H1 (cell line): ENCODE measurements at regions not wholly inside any gene's neighbourhood (a gene's known extent, or its start where the extent isn't known, plus 50 kb on each side); places are given as distances from the start of the nearest gene placed in this dataset.

Experiments
- CTCF ChIA-PET: fragments of 300-600 bp; sonication (Branson Sonifier 250); formaldehyde crosslinking; loops from one replicate; lab custom pipeline; 2021; ENCODE audit not compliant: partially characterized antibody; lab: Charles Lee
- POLR2A ChIA-PET: fragments of 300-600 bp; sonication (Branson Sonifier 250); formaldehyde crosslinking; loops from one replicate; lab custom pipeline; 2021; ENCODE audit warnings: inconsistent platforms; ENCODE audit not compliant: partially characterized antibody; lab: Charles Lee
- DNase-seq, 2 experiments: peaks; one replicate each; pipeline versions ENCODE4 v3.0.0 to v3.0.0-alpha.2; 2010 to 2022; ENCODE audit warnings: low spot score in 2 of 2, low read depth in 1 of 2, mixed read lengths in 1 of 2
- FAIRE-seq: peaks from 2 replicates; lab custom pipeline; 2011; peaks lifted over from hg19 to GRCh38; lab: Jason Lieb, UNC
- H2AFZ ChIP-seq: 2 replicates; pipeline ENCODE4 v1.8.1; 2012; ENCODE audit warnings: low read length, inconsistent platforms
- H2AK5ac ChIP-seq: 2 replicates; pipeline ENCODE4 v1.6.1; 2013; ENCODE audit warnings: low read depth, low read length
- H2BK120ac ChIP-seq: replicated peaks from 2 replicates; pipeline ENCODE3; 2013; ENCODE audit warnings: low read depth, low read length, inconsistent platforms
- H2BK12ac ChIP-seq: 2 replicates; pipeline ENCODE4 v1.6.1; 2013; ENCODE audit warnings: low read depth, low read length
- H2BK15ac ChIP-seq: 2 replicates; pipeline ENCODE4 v1.6.1; 2013; ENCODE audit warnings: low read length
- H2BK20ac ChIP-seq: 2 replicates; pipeline ENCODE4 v1.6.1; 2013; ENCODE audit warnings: low read length
- H2BK5ac ChIP-seq: 2 replicates; pipeline ENCODE4 v1.6.1; 2013; ENCODE audit warnings: low read depth, low read length
- H3K14ac ChIP-seq: 2 replicates; pipeline ENCODE4 v1.6.1; 2013; ENCODE audit warnings: inconsistent platforms; ENCODE audit not compliant: insufficient read length
- H3K18ac ChIP-seq: 2 replicates; pipeline ENCODE4 v1.6.1; 2013; ENCODE audit warnings: low read length; ENCODE audit errors: extremely low read depth
- H3K23ac ChIP-seq: 2 replicates; pipeline ENCODE4 v1.6.1; 2013; ENCODE audit warnings: inconsistent platforms; ENCODE audit not compliant: insufficient read length
- H3K23me2 ChIP-seq: 2 replicates; pipeline ENCODE4 v1.6.1; 2013; ENCODE audit warnings: low read depth, low read length
- H3K27ac ChIP-seq: 2 replicates; pipeline ENCODE4 v1.6.1; 2011; ENCODE audit warnings: low read depth, low read length, inconsistent platforms
- H3K27me3 ChIP-seq, 4 experiments: replicated peaks in 1 of 4; 1 replicate in 1 of 4; 2 replicates in 3 of 4; pipeline versions ENCODE4 v1.6.1 to v1.8.1; 2011 to 2013; ENCODE audit warnings: low read length in 3 of 4, mild to moderate bottlenecking in 3 of 4, inconsistent platforms in 2 of 4, mixed read lengths in 2 of 4, moderate library complexity in 1 of 4; ENCODE audit not compliant: control insufficient read depth in 3 of 4, insufficient read depth in 3 of 4; ENCODE audit errors: extremely low read depth in 1 of 4
- H3K36me3 ChIP-seq, 4 experiments: 2 replicates each; pipeline versions ENCODE4 v1.6.1 to v1.8.1; 2011 to 2013; ENCODE audit warnings: mild to moderate bottlenecking in 4 of 4, low read length in 3 of 4, moderate library complexity in 2 of 4, control low read depth in 1 of 4, inconsistent platforms in 1 of 4; ENCODE audit not compliant: insufficient read depth in 4 of 4, control insufficient read depth in 2 of 4
- H3K4ac ChIP-seq: replicated peaks from 2 replicates; pipeline ENCODE3; 2013; ENCODE audit warnings: low read length, low read depth, mixed read lengths, inconsistent platforms; ENCODE audit not compliant: insufficient read length
- H3K4me1 ChIP-seq, 4 experiments: replicated peaks in 1 of 4; 1 replicate in 1 of 4; 2 replicates in 3 of 4; pipeline versions ENCODE4 v1.6.1 to v1.8.1; 2011 to 2013; ENCODE audit warnings: low read length in 3 of 4, inconsistent platforms in 2 of 4, mixed read lengths in 1 of 4; ENCODE audit not compliant: insufficient read depth in 4 of 4, control insufficient read depth in 3 of 4
- H3K4me2 ChIP-seq, 2 experiments: 2 replicates each; pipeline versions ENCODE4 v1.6.1 to v1.8.1; 2011 to 2013; ENCODE audit warnings: low read depth in 2 of 2, low read length in 2 of 2, control low read depth in 1 of 2, inconsistent platforms in 1 of 2, mild to moderate bottlenecking in 1 of 2; ENCODE audit not compliant: insufficient read depth in 1 of 2
- H3K4me3 ChIP-seq, 4 experiments: fragments of 200-600, 300-600 bp in 1 of 4; sonication (generic), shearing (Covaris generic), sonication (Bioruptor Twin) in 1 of 4; 2 replicates each; pipeline versions ENCODE4 v1.5.1 to v1.8.1; 2011 to 2016; ENCODE audit warnings: low read length in 4 of 4, low read depth in 3 of 4, control low read depth in 2 of 4, inconsistent platforms in 2 of 4, mild to moderate bottlenecking in 2 of 4, mixed read lengths in 1 of 4, moderate library complexity in 1 of 4; ENCODE audit not compliant: insufficient read depth in 2 of 4; ENCODE audit errors: extremely low read depth in 1 of 4
- H3K56ac ChIP-seq: replicated peaks from 2 replicates; pipeline ENCODE3; 2013; ENCODE audit warnings: low read depth, mild to moderate bottlenecking, mixed read lengths, low read length, inconsistent platforms; ENCODE audit not compliant: insufficient read length
- H3K79me1 ChIP-seq: 2 replicates; pipeline ENCODE4 v1.6.1; 2013; ENCODE audit warnings: low read depth, low read length, control low read depth
- H3K79me2 ChIP-seq, 2 experiments: 2 replicates each; pipeline versions ENCODE4 v1.6.1 to v1.8.1; 2012 to 2013; ENCODE audit warnings: low read length in 2 of 2, mild to moderate bottlenecking in 2 of 2, inconsistent platforms in 1 of 2; ENCODE audit not compliant: insufficient read depth in 2 of 2, control insufficient read depth in 1 of 2
- H3K9ac ChIP-seq, 4 experiments: replicated peaks in 1 of 4; 1 replicate in 1 of 4; 2 replicates in 3 of 4; pipeline versions ENCODE4 v1.6.1 to v1.8.1; 2011 to 2013; ENCODE audit warnings: low read depth in 3 of 4, low read length in 3 of 4, control low read depth in 2 of 4, mild to moderate bottlenecking in 2 of 4, moderate library complexity in 2 of 4, inconsistent platforms in 1 of 4; ENCODE audit errors: extremely low read depth in 1 of 4
- H3K9me3 ChIP-seq, 2 experiments: 2 replicates each; pipeline versions ENCODE4 v1.6.1 to v1.8.1; 2012 to 2013; ENCODE audit warnings: mild to moderate bottlenecking in 2 of 2, moderate library complexity in 2 of 2, control low read depth in 1 of 2, inconsistent platforms in 1 of 2, low read depth in 1 of 2, low read length in 1 of 2, mixed read lengths in 1 of 2; ENCODE audit not compliant: insufficient read depth in 2 of 2
- H4K20me1 ChIP-seq, 2 experiments: replicated peaks in 1 of 2; 2 replicates each; pipeline versions ENCODE3 to v1.8.1; 2011 to 2013; ENCODE audit warnings: inconsistent platforms in 2 of 2, low read length in 2 of 2, mild to moderate bottlenecking in 1 of 2; ENCODE audit not compliant: insufficient read depth in 2 of 2, control insufficient read depth in 1 of 2
- H4K5ac ChIP-seq: 2 replicates; pipeline ENCODE4 v1.6.1; 2013; ENCODE audit warnings: low read length, low read depth, mixed read lengths, inconsistent platforms; ENCODE audit not compliant: insufficient read length
- H4K8ac ChIP-seq: 2 replicates; pipeline ENCODE4 v1.8.0; 2013; ENCODE audit warnings: mild to moderate bottlenecking, moderate library complexity, low read length, inconsistent platforms; ENCODE audit not compliant: insufficient read depth; ENCODE audit errors: extremely low read depth
- H4K91ac ChIP-seq: replicated peaks from 2 replicates; pipeline ENCODE3; 2013; ENCODE audit warnings: low read length, mixed read lengths, inconsistent platforms; ENCODE audit not compliant: insufficient read length
- CBX5 ChIP-seq: fragments of 300-800, 300-1000 bp; sonication (generic); IDR thresholded peaks from 2 replicates; pipeline ENCODE4 v1.7.1; 2016; ENCODE audit warnings: antibody characterized with exemption, low read length, low read depth
- CHD1 ChIP-seq: IDR thresholded peaks from 2 replicates; pipeline ENCODE4 v1.6.1; 2012; ENCODE audit warnings: low read depth, low read length, improper control_type of control experiment
- HDAC2 ChIP-seq, 2 experiments: fragments of 300-600 bp in 1 of 2; sonication (generic) in 1 of 2; IDR thresholded peaks; 2 replicates each; pipeline ENCODE4 v1.6.1; 2011 to 2012; ENCODE audit warnings: low read depth in 2 of 2, low read length in 2 of 2, mild to moderate bottlenecking in 2 of 2, moderate library complexity in 2 of 2, borderline replicate concordance in 1 of 2, inconsistent platforms in 1 of 2
- POLR2A ChIP-seq, 2 experiments: IDR thresholded peaks; 1 replicate in 1 of 2; 2 replicates in 1 of 2; pipeline ENCODE4 v1.6.1; 2011; ENCODE audit warnings: low read depth in 2 of 2, low read length in 2 of 2, mild to moderate bottlenecking in 2 of 2; ENCODE audit errors: control extremely low read depth in 1 of 2
- POLR2AphosphoS5 ChIP-seq: IDR thresholded peaks from 2 replicates; pipeline ENCODE4 v1.6.1; 2011; ENCODE audit warnings: low read depth, low read length
- RBBP5 ChIP-seq: IDR thresholded peaks from 2 replicates; pipeline ENCODE4 v1.7.1; 2012; ENCODE audit warnings: low read depth, mild to moderate bottlenecking, inconsistent platforms, low read length, moderate library complexity, borderline replicate concordance
- RNF2 ChIP-seq: fragments of 200-900, 300-1000 bp; sonication (generic); IDR thresholded peaks from 2 replicates; pipeline ENCODE4 v1.7.1; 2016; ENCODE audit warnings: borderline replicate concordance, low read depth, mild to moderate bottlenecking, antibody characterized with exemption, low read length; ENCODE audit not compliant: poor library complexity, severe bottlenecking; ENCODE audit errors: missing control alignments
- SAP30 ChIP-seq: fragments of 300-600 bp; sonication (generic); IDR thresholded peaks from 2 replicates; pipeline ENCODE4 v1.7.1; 2012; ENCODE audit warnings: low read length, moderate library complexity, mild to moderate bottlenecking, inconsistent platforms; ENCODE audit not compliant: insufficient read depth, insufficient replicate concordance
- SIN3A ChIP-seq, 2 experiments: IDR thresholded peaks in 1 of 2; conservative IDR thresholded peaks in 1 of 2; 2 replicates each; pipeline ENCODE4 v1.6.1; 2011 to 2012; ENCODE audit warnings: low read length in 2 of 2, improper control_type of control experiment in 1 of 2, low read depth in 1 of 2, mild to moderate bottlenecking in 1 of 2
- TAF7 ChIP-seq: optimal IDR thresholded peaks from 2 replicates; pipeline ENCODE3; 2011; ENCODE audit warnings: low read depth, mild to moderate bottlenecking, inconsistent platforms, low read length, moderate library complexity, borderline replicate concordance
- TEAD4 ChIP-seq: IDR thresholded peaks from 2 replicates; pipeline ENCODE4 v1.6.1; 2012; ENCODE audit warnings: low read depth, low read length, inconsistent platforms, mixed read lengths
- WGBS, 2 experiments: shearing (Covaris generic) in 1 of 2; methylation state at CpG; one replicate each; pipeline versions ENCODE4 v1.1.6 to v1.1.7; 2013 to 2015; ENCODE audit warnings: low lambda C conversion rate in 2 of 2, mixed read lengths in 2 of 2, inconsistent platforms in 1 of 2, low coverage in 1 of 2, missing lambda C conversion rate in 1 of 2; ENCODE audit not compliant: insufficient replicate concordance in 2 of 2, insufficient coverage in 1 of 2, insufficient read length in 1 of 2; ENCODE audit errors: extremely low coverage in 1 of 2, missing lambda C conversion rate in 1 of 2; 5-methylcytosine and 5-hydroxymethylcytosine counted together
- TF ChIP-seq, protein P1 (sequence below): IDR thresholded peaks from 2 replicates; pipeline ENCODE4 v1.6.1; 2012; ENCODE audit warnings: inconsistent platforms

DNA sequence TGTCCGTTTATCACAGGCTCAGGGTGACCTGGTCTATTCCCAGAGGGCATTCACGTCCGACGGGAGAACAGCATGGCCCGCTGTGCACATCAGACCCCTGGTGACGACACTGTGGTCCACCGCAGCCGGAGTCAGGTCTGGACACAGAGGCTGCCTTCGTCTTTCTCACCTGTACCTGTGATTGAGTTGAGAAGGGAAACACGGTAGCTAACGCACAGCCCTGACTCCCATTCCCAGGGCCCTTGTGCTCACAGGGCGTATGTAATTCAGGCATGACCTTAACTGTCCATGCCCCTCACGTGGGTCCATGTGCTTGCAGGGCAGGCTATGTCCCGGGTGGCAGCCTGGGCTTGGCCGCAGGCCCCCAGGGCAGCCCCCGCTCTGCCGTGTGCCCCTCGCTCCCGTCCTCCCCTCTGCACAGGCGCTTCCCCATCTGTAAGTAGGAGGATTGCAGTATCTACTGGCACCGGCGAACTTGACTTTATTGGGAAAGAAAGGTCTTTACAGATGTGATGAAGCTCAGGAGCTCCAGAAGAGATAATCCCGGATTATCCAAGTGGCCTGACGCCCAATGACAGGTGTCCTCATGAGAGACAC, 221.3 kb upstream of the TCERG1L start:
- H3K79me2 ChIP-seq = no peaks in the 10 kb centered on the region
- H2BK120ac ChIP-seq = no peak overlapping the region
- no peaks in the 10 kb centered on the region for H3K36me3 ChIP-seq
- H3K9me3 ChIP-seq = no peaks in the 10 kb centered on the region
- H2BK15ac ChIP-seq = no peak overlapping the region
- no peak overlapping the region for H3K9ac ChIP-seq
- FAIRE-seq (no peak), DNase-seq (no peak)
- H4K5ac ChIP-seq = no peak overlapping the region
- no peaks in the 10 kb centered on the region for H4K20me1 ChIP-seq
- no peaks in the 10 kb centered on the region for H3K23me2 ChIP-seq
- no peak overlapping the region for H3K18ac ChIP-seq
- POLR2A ChIA-PET = no interaction called here
- H3K4me3 ChIP-seq = no peak overlapping the region
- H3K56ac ChIP-seq = no peak overlapping the region
- H2BK12ac ChIP-seq = no peak overlapping the region
- H3K4me1 ChIP-seq = no peaks in the 10 kb centered on the region
- no peak overlapping the region for H3K4ac ChIP-seq
- H3K79me1 ChIP-seq = no peaks in the 10 kb centered on the region
- H4K91ac ChIP-seq = no peak overlapping the region
- no peak overlapping the region for H2AK5ac ChIP-seq
- no peak overlapping the region for H4K8ac ChIP-seq
- no peak overlapping the region for H3K27ac ChIP-seq
- 91% methylated on average over 22 of the region's 24 CpGs; no CpG with 5 or more reads in 1 of the 2 experiments for WGBS, 2 experiments
- CTCF ChIA-PET = interaction anchor here (1.0 kb wide), 1 partner anchor 308 kb away, joined by 4 read pairs; no protein-coding TSS in a partner anchor
- no peak overlapping the region for H3K14ac ChIP-seq
- H2BK5ac ChIP-seq = no peak overlapping the region
- H3K23ac ChIP-seq = no peak overlapping the region
- no peaks in the 10 kb centered on the region for H3K27me3 ChIP-seq
- no peak overlapping the region for H2AFZ ChIP-seq
- H2BK20ac ChIP-seq = no peak overlapping the region
- H3K4me2 ChIP-seq = no peak overlapping the region
- TF ChIP-seq SAP30 (no peak), HDAC2 (IDR thresholded peaks at IDR 0.05; ENCODE audit: borderline replicate concordance in 1 of 2, low read depth in 2 of 2, low read length in 2 of 2) (no peak), RBBP5 (no peak), SIN3A (conservative IDR thresholded peaks at IDR 0.05 in 1 of 2, IDR thresholded peaks at IDR 0.05 in 1 of 2; ENCODE audit: low read depth in 1 of 2, low read length in 2 of 2) (no peak), CHD1 (no peak), TEAD4 (no peak), CBX5 (no peak), POLR2AphosphoS5 (no peak), POLR2A (IDR thresholded peaks at IDR 0.05; ENCODE audit: control extremely low read depth in 1 of 2, low read depth in 2 of 2, low read length in 2 of 2) (no peak), TAF7 (no peak), RNF2 (no peak)
- TF ChIP-seq, protein P1, sequence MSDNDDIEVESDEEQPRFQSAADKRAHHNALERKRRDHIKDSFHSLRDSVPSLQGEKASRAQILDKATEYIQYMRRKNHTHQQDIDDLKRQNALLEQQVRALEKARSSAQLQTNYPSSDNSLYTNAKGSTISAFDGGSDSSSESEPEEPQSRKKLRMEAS = no peak
